ENCODE measurements at regions not wholly inside any gene's neighbourhood (a gene's known extent, or its start where the extent isn't known, plus 50 kb on each side); places are given as distances from the start of the nearest gene placed in this dataset.

GRCh38 chr5:126178521-126178920 is 244.7 kb upstream of the GRAMD2B start:
- H3K36me3 ChIP-seq (replicated peaks in 1 of 2), result no peaks in the 10 kb centered on the region
- TF ChIP-seq POLR2A (IDR thresholded peaks at IDR 0.05) (no peak), CTCF (IDR thresholded peaks at IDR 0.05) (no peak)
- DNase-seq, result peak; percentile 58 to 80 (median 63)

GRCh38 chr5:126182971-126183695 is 240.1 kb upstream of the GRAMD2B start:
- no peaks in the 10 kb centered on the region for H3K27me3 ChIP-seq
- no peaks in the 10 kb centered on the region for H3K4me1 ChIP-seq (replicated peaks in 1 of 2)
- intact Hi-C loops (cut with DNase I), result no loop called here
- no peak overlapping the region for H3K27ac ChIP-seq
- no peaks in the 10 kb centered on the region for H3K36me3 ChIP-seq (replicated peaks in 1 of 2)
- TF ChIP-seq CTCF (IDR thresholded peaks at IDR 0.05) (no peak), POLR2A (IDR thresholded peaks at IDR 0.05) (no peak)
- no peaks in the 10 kb centered on the region for H3K9me3 ChIP-seq (replicated peaks in 1 of 3)
- no peak for DNase-seq
- no peak overlapping the region for H3K4me3 ChIP-seq
- 76 to 87% (median 80%) methylated on average over 5 of the region's 5 CpGs for WGBS, 4 donors

More at GRCh38 chr5:126178521-126178920, 244.7 kb upstream of the GRAMD2B start:
- intact Hi-C loops (cut with DNase I), result no loop called here
- no peaks in the 10 kb centered on the region for H3K4me1 ChIP-seq (replicated peaks in 1 of 2)
- H3K27ac ChIP-seq, result no peak overlapping the region
- H3K9me3 ChIP-seq (replicated peaks in 1 of 3), result no peaks in the 10 kb centered on the region
- H3K4me3 ChIP-seq, result no peak overlapping the region
- no peaks in the 10 kb centered on the region for H3K27me3 ChIP-seq

- WGBS, 4 donors, result 77 to 100% (median 88%) methylated on average over 1 of the region's 1 CpG
- Histone ChIP-seq H3K4me3 (no peak overlapping the region), H3K9me3 (replicated peaks in 1 of 3) (no peaks in the 10 kb centered on the region), H3K36me3 (replicated peaks in 1 of 2) (no peaks in the 10 kb centered on the region), H3K27ac (no peak overlapping the region), H3K27me3 (no peaks in the 10 kb centered on the region), H3K4me1 (replicated peaks in 1 of 2) (no peaks in the 10 kb centered on the region)
- DNase-seq, result no peak
- TF ChIP-seq CTCF (IDR thresholded peaks at IDR 0.05), result no peak
- intact Hi-C loops (cut with DNase I), result no loop called here
Measured at GRCh38 chr5:126184474-126184873, 238.7 kb upstream of the GRAMD2B start.

- no peaks in the 10 kb centered on the region for H3K27me3 ChIP-seq
- H3K9me3 ChIP-seq (replicated peaks in 1 of 3), result no peaks in the 10 kb centered on the region
- intact Hi-C loops (cut with DNase I), result no loop called here
- H3K4me3 ChIP-seq, result no peak overlapping the region
- no peak for DNase-seq
- no peaks in the 10 kb centered on the region for H3K36me3 ChIP-seq (replicated peaks in 1 of 2)
- no peak for TF ChIP-seq POLR2A (IDR thresholded peaks at IDR 0.05)
- no peak for TF ChIP-seq CTCF (IDR thresholded peaks at IDR 0.05)
- 43 to 73% (median 53%) methylated on average over 1 of the region's 1 CpG for WGBS, 4 donors
- H3K4me1 ChIP-seq (replicated peaks in 1 of 2), result no peaks in the 10 kb centered on the region
- no peak overlapping the region for H3K27ac ChIP-seq
Measured at GRCh38 chr5:126186210-126186609, 237.0 kb upstream of the GRAMD2B start.
